ENCODE measurements at regions not wholly inside any gene's neighbourhood (a gene's known extent, or its start where the extent isn't known, plus 50 kb on each side); places are given as distances from the start of the nearest gene placed in this dataset.
"Not testable (repeated sequence)": the region's sequence is repeated elsewhere in the genome, so short reads cannot be mapped to it uniquely, and the experiment has no call there.

- H3K4me3 ChIP-seq (ENCODE audit: low read depth, low read length) = no peak overlapping the region
Observed at GRCh38 chr1:79177844-79178243, 171.3 kb upstream of the ADGRL4 start.

DNA sequence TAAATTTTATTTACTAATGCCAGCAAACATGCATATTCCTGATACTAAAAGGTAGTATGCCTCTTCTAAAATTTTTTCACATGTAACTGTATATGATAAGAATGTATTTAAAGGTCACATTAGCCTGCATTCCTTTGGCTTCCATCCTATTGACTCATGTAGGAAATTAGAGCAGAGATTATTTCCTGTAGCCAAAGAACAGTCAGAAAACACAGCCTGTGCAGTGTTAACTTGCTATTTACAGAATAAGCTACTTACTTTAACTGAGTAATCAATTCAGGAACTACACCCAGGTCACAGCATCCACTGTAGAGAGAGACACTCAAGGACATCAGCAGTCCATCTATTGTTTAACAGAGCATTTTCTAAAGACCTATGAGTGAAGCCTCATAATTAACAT is 154.5 kb upstream of the ADGRL4 start:
- no peak overlapping the region for H3K4me3 ChIP-seq (ENCODE audit: low read depth, low read length)

DNA sequence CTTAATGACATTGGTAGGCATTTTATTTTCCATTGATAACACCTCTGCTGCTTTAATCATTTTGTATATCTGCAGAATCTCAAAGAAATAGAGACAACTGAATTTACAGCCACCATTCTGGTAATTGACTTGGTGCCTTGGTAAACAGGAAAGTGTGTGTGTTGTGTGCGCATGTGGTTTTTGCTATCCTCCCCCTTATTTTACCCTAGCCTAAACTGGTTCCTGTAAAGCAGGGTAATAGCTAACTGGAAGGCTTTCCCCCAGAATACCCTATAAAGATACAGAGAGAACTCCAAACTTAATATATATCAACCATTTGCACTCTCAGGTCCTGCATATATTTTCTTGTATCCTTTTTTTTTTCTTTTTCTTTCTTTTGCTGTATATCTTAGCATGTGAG is 149.5 kb upstream of the ADGRL4 start:
- no peak overlapping the region for H3K4me3 ChIP-seq (ENCODE audit: low read depth, low read length)

GRCh38 chr1:79151006-79151796 is 144.7 kb upstream of the ADGRL4 start:
- no peak overlapping the region for H3K4me3 ChIP-seq (ENCODE audit: low read depth, low read length)

- H3K4me3 ChIP-seq (ENCODE audit: low read depth, low read length) = no peak overlapping the region
Observed at GRCh38 chr1:79150576-79150975, 144.0 kb upstream of the ADGRL4 start.

DNA sequence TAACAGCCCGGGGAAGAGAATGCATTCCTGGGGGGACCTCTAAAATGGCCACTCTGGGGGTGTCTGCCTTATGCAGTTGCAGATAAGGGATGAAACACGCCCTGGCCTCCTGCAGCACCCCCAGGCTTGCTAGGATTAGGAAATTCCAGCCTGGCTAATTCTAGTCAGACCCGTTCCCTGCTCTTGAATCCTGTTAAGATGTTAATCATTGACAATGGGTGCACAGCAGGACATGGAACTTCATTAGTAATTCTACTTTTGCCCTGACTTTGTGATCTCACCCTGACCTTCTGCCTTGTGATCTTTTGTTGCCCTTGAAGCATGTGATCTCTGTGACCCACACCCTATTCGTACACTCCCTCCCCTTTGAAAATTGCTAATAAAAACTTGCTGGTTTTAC is 131.7 kb upstream of the ADGRL4 start:
- H3K4me3 ChIP-seq (ENCODE audit: low read depth, low read length) = not testable (repeated sequence)

- no peak overlapping the region for H3K4me3 ChIP-seq (ENCODE audit: low read depth, low read length)
Observed at GRCh38 chr1:79133774-79134364, 127.3 kb upstream of the ADGRL4 start.

DNA sequence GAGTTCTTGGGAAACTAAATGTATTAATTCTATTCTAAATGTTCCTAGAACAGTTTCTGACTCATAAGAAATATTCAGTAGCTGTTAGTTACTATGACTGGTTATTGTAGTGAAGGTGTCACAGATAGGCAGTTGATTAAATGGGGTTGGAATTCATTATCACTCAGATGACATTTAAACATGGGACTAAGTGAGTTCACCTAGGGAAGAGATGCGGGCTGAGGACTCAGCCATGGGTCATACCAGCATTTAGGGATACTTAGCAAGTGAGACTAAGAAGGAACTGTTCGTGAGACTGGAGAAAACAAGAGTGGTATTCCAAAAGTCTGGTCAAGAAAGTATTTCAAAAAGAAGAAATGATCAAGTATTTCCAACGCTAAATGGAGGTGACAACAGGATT is 125.1 kb upstream of the ADGRL4 start:
- no peak overlapping the region for H3K4me3 ChIP-seq (ENCODE audit: low read depth, low read length)

- no peak overlapping the region for H3K4me3 ChIP-seq (ENCODE audit: low read depth, low read length)
Observed at GRCh38 chr1:79129914-79130313, 123.4 kb upstream of the ADGRL4 start.

DNA sequence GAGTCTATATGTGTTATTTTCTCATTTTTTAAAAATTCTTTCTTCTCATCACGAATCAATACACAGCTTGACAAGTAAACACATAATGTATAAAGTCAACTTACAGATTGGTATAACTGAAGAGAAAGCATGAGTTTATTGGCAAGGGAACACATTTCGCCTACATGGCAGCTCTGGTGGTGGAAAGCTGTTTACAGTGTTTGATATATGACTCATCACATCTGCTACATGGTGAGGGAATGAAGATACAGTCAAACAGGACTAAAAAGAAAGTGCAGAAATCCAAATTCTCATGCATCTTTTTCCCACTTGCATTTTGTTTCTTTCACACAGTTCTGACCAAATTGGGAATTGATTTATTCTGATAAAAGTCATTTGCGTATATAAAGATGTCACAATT is 122.2 kb upstream of the ADGRL4 start:
- no peak overlapping the region for H3K4me3 ChIP-seq (ENCODE audit: low read depth, low read length)

- no peak overlapping the region for H3K4me3 ChIP-seq (ENCODE audit: low read depth, low read length)
Observed at GRCh38 chr1:79124756-79125155, 118.2 kb upstream of the ADGRL4 start.

- no peak overlapping the region for H3K4me3 ChIP-seq (ENCODE audit: low read depth, low read length)
Observed at GRCh38 chr1:79122521-79122920, 116.0 kb upstream of the ADGRL4 start.

DNA sequence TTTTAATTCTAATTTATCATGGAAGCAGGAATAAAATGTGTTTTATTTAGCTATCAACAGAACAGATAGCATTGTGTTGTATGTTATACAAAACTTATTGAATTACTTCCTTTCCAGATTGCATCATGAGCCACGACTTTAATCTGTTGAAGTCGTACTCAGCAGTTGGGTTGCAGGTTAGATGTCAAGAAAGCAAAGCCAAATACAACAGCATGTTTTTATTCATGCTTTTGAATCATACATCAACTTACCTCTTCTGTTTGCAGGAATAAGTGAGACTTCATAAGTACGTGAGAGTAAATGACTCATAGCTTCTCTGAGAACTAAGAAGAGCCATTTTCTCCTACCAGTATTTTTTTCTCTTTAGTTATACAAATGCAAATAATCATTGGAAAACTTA is 110.8 kb upstream of the ADGRL4 start:
- H3K4me3 ChIP-seq (ENCODE audit: low read depth, low read length) = no peak overlapping the region

DNA sequence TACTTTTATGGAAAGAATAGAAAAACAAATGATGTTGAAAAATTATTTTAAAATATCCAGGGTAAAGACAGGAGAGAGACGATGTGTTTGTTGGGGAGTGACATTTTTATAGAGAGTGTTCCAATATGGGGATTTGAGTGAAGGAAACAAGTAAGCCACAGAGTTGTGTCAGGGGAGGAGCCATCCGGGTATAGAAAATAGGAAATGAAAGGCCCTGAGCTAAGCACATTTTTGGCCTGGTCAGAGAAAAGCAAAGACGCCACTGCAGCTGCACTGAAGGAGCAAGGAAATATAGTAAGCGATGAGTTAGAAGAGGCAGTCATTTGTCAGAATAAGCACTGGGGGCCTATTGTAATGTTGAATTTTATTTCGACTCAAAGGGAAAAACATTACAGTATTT is 107.3 kb upstream of the ADGRL4 start:
- H3K4me3 ChIP-seq (ENCODE audit: low read depth, low read length) = no peak overlapping the region

- H3K4me3 ChIP-seq (ENCODE audit: low read depth, low read length) = no peak overlapping the region
Observed at GRCh38 chr1:79110749-79111148, 104.2 kb upstream of the ADGRL4 start.

DNA sequence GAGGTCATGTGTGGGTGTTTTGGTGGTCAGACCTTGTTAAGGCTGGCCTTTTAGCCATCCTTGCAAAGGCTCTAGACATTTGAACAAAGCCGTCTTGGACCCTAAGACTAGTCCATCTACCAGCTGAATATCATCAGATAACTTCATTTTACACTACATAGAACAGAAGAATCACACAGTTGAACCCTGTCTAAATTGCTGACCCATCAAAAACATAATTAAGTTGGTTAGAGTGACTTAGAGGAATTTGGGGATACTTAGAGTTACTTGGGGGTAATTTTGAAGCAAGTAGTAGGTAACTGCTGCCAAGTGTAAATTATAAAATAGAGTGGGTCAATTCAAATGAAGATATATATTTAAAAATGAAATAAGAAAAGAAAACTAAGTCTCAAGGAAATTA is 102.9 kb upstream of the ADGRL4 start:
- no peak overlapping the region for H3K4me3 ChIP-seq (ENCODE audit: low read depth, low read length)

DNA sequence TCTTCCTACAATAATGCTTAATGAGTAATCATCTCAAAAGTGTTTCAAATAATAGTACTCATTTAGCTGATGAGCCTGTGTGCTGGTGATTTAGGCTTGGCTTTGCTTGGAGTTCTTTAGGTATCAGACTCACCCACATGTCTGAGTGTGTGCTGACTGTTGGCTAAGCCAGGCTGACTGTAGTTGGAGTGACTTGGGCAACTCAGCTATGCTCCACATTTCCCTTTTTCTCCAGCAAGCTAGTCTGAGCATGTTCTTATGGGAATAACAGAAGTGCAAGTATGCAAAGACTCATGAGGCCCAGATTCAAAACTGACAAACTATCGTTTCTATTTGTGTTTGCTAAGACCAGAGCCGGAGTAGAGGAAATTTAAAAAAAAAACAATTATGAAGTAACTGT is 99.0 kb upstream of the ADGRL4 start:
- no peak overlapping the region for H3K4me3 ChIP-seq (ENCODE audit: low read depth, low read length)

GRCh38 chr1:79104617-79105016 is 98.1 kb upstream of the ADGRL4 start:
- no peak overlapping the region for H3K4me3 ChIP-seq (ENCODE audit: low read depth, low read length)

DNA sequence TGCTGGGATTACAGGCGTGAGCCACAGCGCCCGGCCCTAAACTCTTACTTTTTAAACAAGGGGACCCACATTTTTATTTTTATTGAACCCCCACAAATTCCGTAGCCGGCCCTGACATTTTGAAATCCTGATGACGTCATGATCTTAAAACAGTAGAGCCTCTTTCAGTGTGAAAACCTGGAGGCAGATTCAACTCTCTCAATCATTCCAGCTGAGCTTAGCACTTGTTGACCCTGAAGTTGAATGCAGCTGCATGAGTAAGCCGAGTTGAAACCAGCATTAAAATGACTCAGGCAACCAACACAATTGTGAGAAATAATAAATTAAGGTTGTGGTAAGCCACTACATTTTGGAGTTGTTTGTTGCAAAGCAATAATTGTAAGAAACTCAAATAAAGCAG is 93.9 kb upstream of the ADGRL4 start:
- H3K4me3 ChIP-seq (ENCODE audit: low read depth, low read length) = no peak overlapping the region

- H3K4me3 ChIP-seq (ENCODE audit: low read depth, low read length) = no peak overlapping the region
Observed at GRCh38 chr1:79090985-79091384, 84.5 kb upstream of the ADGRL4 start.

- H3K4me3 ChIP-seq (ENCODE audit: low read depth, low read length) = no peak overlapping the region
Observed at GRCh38 chr1:79089946-79090345, 83.4 kb upstream of the ADGRL4 start.

DNA sequence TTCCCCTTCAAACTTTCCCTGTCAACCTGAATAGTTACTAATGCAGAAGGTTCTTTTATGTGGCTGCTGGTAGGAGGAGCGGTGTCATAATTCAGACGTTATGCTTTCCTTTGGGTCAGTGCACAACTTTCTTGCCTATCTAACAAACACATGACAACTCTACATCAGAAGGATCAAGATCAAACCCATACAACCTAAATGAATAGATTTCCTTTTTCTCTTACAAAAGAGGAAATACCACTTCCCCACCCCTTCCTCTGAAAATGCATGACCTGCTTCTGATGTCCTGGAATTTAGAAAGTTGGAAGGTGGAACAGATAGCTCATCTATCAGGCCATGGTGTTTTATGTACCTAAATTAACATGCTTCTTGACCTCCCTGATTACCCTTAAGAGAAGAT is 75.7 kb upstream of the ADGRL4 start:
- no peak overlapping the region for H3K4me3 ChIP-seq (ENCODE audit: low read depth, low read length)

DNA sequence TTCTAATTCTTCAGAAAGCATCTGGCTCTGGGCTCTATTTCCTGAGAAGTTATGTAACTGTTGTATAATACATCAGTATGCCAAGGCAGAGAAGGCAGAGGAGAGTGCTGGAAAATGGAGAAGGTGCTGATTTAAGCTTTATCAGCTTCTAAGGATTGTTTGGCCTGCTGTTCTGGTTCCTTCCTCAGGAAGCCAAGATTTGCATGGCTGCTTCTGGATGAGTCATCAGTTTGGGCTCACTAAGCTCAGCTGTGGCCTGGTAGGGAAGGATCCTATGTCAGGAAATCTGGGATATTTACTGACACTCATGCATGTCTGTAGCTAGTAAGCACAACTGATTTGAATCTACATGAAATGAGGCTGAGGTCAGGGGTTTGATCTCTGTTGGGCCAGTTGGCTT is 73.2 kb upstream of the ADGRL4 start:
- H3K4me3 ChIP-seq (ENCODE audit: low read depth, low read length) = no peak overlapping the region

Measured in iPS-11a (cell line).